Gastroesophageal sphincter (tissue), 4 donors: ENCODE measurements at regions not wholly inside any gene's neighbourhood (a gene's known extent, or its start where the extent isn't known, plus 50 kb on each side); places are given as distances from the start of the nearest gene placed in this dataset.

Source experiments
- ATAC-seq: fragments of 150-250 bp; one replicate; pipeline ENCODE4 v1.9.1; 2016; ENCODE audit warnings: mild to moderate bottlenecking, moderate library complexity
- H3K27ac ChIP-seq, 4 donors: fragments of 200-600 bp; sonication (generic) in 3 of 4; 1 replicate in 3 of 4; 2 replicates in 1 of 4; pipeline ENCODE4 v1.5.1; 2016 to 2019
- H3K27me3 ChIP-seq: fragments of 200-600 bp; sonication (generic); one replicate; pipeline ENCODE4 v1.5.1; 2019
- H3K36me3 ChIP-seq, 2 donors: fragments of 200-600 bp; sonication (generic); one replicate each; pipeline ENCODE4 v1.5.1; 2019; ENCODE audit warnings: control low read depth in 1 of 2
- H3K4me1 ChIP-seq, 3 donors: fragments of 200-600 bp; sonication (generic); 1 replicate in 2 of 3; 2 replicates in 1 of 3; pipeline ENCODE4 v1.5.1; 2016 to 2019; ENCODE audit warnings: control low read depth in 2 of 3
- H3K4me3 ChIP-seq, 2 donors: fragments of 200-600 bp; sonication (generic); one replicate each; pipeline ENCODE4 v1.5.1; 2019; ENCODE audit warnings: mild to moderate bottlenecking in 1 of 2, moderate library complexity in 1 of 2
- H3K9me3 ChIP-seq, 3 donors: fragments of 200-600 bp; sonication (generic); one replicate each; pipeline ENCODE4 v1.5.1; 2017 to 2019; ENCODE audit warnings: control low read depth in 2 of 3
- EP300 ChIP-seq: sonication (generic); formaldehyde crosslinking; IDR thresholded peaks from one replicate; pipeline ENCODE4 v1.6.1; 2017; ENCODE audit warnings: antibody characterized with exemption, mild to moderate bottlenecking
- POLR2A ChIP-seq, 2 donors: fragments of 450-650 bp; IDR thresholded peaks; one replicate each; pipeline ENCODE4 v1.6.1; 2017; ENCODE audit warnings: antibody characterized with exemption in 2 of 2, mild to moderate bottlenecking in 2 of 2, moderate library complexity in 1 of 2
- POLR2AphosphoS5 ChIP-seq: sonication (generic); formaldehyde crosslinking; IDR thresholded peaks from one replicate; pipeline ENCODE4 v1.6.1; 2017; ENCODE audit warnings: antibody characterized with exemption
- WGBS, 2 donors: methylation state at CpG; one replicate each; pipeline ENCODE4 v1.1.5; 2018; ENCODE audit warnings: low coverage in 1 of 2; 5-methylcytosine and 5-hydroxymethylcytosine counted together
- TF ChIP-seq, protein P1 (sequence below), 4 experiments: fragments of 200-600 bp in 2 of 4; fragments of 450-650 bp in 2 of 4; sonication (generic) in 1 of 4; IDR thresholded peaks; one replicate each; pipeline ENCODE4 v1.5.1; 2017 to 2019; ENCODE audit warnings: antibody characterized with exemption in 4 of 4, mild to moderate bottlenecking in 2 of 4, moderate library complexity in 2 of 4

GRCh38 chr22:48459859-48460823 is 1367.5 kb downstream of the BRD1 start:
- 74% methylated on average over 2 of the region's 21 CpGs; no CpG with 5 or more reads in 1 of the 2 donors for WGBS, 2 donors
- TF ChIP-seq EP300 (no peak), POLR2AphosphoS5 (no peak), POLR2A (IDR thresholded peaks at IDR 0.05) (no peak)
- TF ChIP-seq, protein P1, sequence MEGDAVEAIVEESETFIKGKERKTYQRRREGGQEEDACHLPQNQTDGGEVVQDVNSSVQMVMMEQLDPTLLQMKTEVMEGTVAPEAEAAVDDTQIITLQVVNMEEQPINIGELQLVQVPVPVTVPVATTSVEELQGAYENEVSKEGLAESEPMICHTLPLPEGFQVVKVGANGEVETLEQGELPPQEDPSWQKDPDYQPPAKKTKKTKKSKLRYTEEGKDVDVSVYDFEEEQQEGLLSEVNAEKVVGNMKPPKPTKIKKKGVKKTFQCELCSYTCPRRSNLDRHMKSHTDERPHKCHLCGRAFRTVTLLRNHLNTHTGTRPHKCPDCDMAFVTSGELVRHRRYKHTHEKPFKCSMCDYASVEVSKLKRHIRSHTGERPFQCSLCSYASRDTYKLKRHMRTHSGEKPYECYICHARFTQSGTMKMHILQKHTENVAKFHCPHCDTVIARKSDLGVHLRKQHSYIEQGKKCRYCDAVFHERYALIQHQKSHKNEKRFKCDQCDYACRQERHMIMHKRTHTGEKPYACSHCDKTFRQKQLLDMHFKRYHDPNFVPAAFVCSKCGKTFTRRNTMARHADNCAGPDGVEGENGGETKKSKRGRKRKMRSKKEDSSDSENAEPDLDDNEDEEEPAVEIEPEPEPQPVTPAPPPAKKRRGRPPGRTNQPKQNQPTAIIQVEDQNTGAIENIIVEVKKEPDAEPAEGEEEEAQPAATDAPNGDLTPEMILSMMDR (IDR thresholded peaks at IDR 0.05) = no peak
- H3K4me3 ChIP-seq = no peak overlapping the region
- H3K27me3 ChIP-seq = peaks cover 62% of the 10 kb centered on the region
- ATAC-seq = no peak
- no peaks in the 10 kb centered on the region for H3K4me1 ChIP-seq
- H3K36me3 ChIP-seq = no peaks in the 10 kb centered on the region
- H3K27ac ChIP-seq = no peak overlapping the region
- H3K9me3 ChIP-seq = no peaks in the 10 kb centered on the region

GRCh38 chr22:48459259-48459658 is 1368.4 kb downstream of the BRD1 start:
- Histone ChIP-seq H3K36me3 (no peaks in the 10 kb centered on the region), H3K9me3 (no peaks in the 10 kb centered on the region), H3K27ac (no peak overlapping the region), H3K4me3 (no peak overlapping the region), H3K27me3 (peaks cover 55% of the 10 kb centered on the region), H3K4me1 (no peaks in the 10 kb centered on the region)
- no peak for TF ChIP-seq POLR2AphosphoS5
- TF ChIP-seq EP300 = no peak
- TF ChIP-seq POLR2A (IDR thresholded peaks at IDR 0.05) = no peak
- 77% methylated on average over 5 of the region's 6 CpGs; no CpG with 5 or more reads in 1 of the 2 donors for WGBS, 2 donors
- no peak for ATAC-seq

GRCh38 chr22:48456449-48456848 is 1371.2 kb downstream of the BRD1 start:
- Histone ChIP-seq H3K4me1 (no peaks in the 10 kb centered on the region), H3K27me3 (peaks cover 39% of the 10 kb centered on the region), H3K36me3 (no peaks in the 10 kb centered on the region), H3K27ac (no peak overlapping the region), H3K9me3 (no peaks in the 10 kb centered on the region), H3K4me3 (no peak overlapping the region)
- 72 to 100% methylated on average over 1 to 8 of the region's 8 CpGs for WGBS, 2 donors
- TF ChIP-seq POLR2AphosphoS5 = no peak
- no peak for TF ChIP-seq EP300
- TF ChIP-seq POLR2A (IDR thresholded peaks at IDR 0.05) = no peak
- TF ChIP-seq, protein P1 (IDR thresholded peaks at IDR 0.05) = no peak
- no peak for ATAC-seq

DNA sequence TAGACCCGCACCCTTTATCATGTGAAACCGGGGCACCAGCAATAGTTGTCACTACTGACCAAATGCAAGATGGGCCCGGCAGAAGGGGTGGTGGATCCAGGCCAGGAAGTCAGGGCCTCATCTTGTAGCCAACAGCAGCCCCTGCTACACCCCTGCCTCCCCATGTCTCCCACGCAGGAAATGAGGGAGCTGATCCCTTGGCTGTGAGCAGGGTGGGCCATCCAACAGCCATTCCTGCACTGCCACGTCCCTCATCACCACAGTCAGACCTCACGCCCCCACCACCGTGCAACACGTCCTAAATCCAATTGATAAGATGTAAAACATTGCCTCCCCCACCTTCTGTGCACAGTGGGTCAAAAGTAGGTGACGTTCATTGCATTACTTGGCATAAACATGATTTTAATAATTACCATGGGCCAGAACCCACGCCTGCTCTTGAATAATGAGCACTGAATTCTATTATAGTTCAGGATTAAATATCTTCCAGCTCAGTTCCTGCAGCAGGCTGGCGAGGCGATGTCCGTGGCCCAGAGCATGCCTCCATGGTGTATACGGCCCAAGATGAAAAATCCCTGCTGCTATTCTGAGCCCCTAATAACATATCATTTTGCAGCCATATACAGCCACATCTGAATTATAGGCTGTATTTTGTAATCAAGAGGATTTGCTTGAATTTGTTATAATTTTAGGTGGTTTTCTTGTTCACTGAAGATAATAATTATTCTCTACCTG is 1373.8 kb downstream of the BRD1 start:
- Histone ChIP-seq H3K9me3 (no peaks in the 10 kb centered on the region), H3K27me3 (peaks cover 37% of the 10 kb centered on the region), H3K36me3 (no peaks in the 10 kb centered on the region), H3K4me3 (no peak overlapping the region), H3K27ac (no peak overlapping the region), H3K4me1 (no peaks in the 10 kb centered on the region)
- TF ChIP-seq POLR2A (IDR thresholded peaks at IDR 0.05) = no peak
- no peak for TF ChIP-seq POLR2AphosphoS5
- TF ChIP-seq, protein P1 (IDR thresholded peaks at IDR 0.05) = no peak
- TF ChIP-seq EP300 = no peak
- no peak for ATAC-seq
- 75 to 77% methylated on average over 10 of the region's 14 CpGs for WGBS, 2 donors

DNA sequence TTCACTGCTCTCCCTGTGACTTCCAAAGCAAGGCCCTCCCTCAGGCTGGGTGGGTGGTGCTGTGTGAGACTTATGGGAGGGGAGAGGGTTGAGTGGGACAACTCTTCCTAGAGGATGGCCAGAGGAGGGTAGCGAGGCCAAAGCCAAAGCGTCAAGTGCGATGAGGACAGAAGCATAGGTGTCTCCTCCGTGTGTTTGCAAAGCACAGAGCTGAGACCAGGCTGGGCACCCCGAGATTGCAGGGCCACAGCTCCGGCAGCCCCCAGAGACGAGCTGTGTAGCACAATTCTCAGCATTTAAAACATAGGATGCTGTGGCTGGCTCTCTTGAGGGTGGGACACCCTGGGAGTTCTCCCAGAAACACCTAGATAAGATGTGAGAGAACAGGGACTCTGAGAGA is 1374.5 kb downstream of the BRD1 start:
- Histone ChIP-seq H3K36me3 (no peaks in the 10 kb centered on the region), H3K27ac (no peak overlapping the region), H3K4me1 (no peaks in the 10 kb centered on the region), H3K4me3 (no peak overlapping the region), H3K9me3 (no peaks in the 10 kb centered on the region), H3K27me3 (peaks cover 43% of the 10 kb centered on the region)
- 80 to 100% methylated on average over 1 to 3 of the region's 7 CpGs for WGBS, 2 donors
- TF ChIP-seq, protein P1 (IDR thresholded peaks at IDR 0.05) = no peak
- TF ChIP-seq POLR2A (IDR thresholded peaks at IDR 0.05) (no peak), EP300 (no peak), POLR2AphosphoS5 (no peak)
- ATAC-seq = no peak
